ENCODE measurements at regions not wholly inside any gene's neighbourhood (a gene's known extent, or its start where the extent isn't known, plus 50 kb on each side); places are given as distances from the start of the nearest gene placed in this dataset.
A peak's percentile ranks its signal among the peaks of the same experiment; 100 is the strongest.

DNA sequence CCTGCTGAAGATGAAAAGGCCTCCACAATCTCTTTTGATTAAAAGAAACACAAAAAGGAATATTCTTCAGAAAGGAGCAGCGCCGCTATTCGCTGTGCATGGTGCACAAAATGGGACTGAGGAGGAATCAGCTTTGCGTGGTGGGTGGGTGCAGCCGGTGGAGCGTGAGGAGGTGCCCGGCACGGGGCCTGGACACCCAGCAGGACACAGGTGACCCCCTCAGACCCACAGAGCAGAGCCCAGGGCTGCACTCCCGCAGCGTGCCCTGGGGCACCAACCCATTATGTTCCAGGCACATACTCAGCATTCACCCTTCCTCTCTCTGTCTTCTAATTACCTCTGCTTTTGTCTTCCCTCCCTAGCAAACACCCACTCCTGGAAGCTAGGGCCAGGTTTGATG is 238.0 kb upstream of the PPP2R2D start:
- DNase-seq (no peak), ATAC-seq (no peak)
- no peak overlapping the region for H3K4me3 Mint-ChIP-seq
- peaks cover 14% of the 10 kb centered on the region for H3K27me3 Mint-ChIP-seq
- H3K9me3 Mint-ChIP-seq, result peaks cover 0 to 20% of the 10 kb centered on the region in 2 donors
- no peaks in the 10 kb centered on the region for H3K4me1 Mint-ChIP-seq
- H3K27ac Mint-ChIP-seq, result no peak overlapping the region

DNA sequence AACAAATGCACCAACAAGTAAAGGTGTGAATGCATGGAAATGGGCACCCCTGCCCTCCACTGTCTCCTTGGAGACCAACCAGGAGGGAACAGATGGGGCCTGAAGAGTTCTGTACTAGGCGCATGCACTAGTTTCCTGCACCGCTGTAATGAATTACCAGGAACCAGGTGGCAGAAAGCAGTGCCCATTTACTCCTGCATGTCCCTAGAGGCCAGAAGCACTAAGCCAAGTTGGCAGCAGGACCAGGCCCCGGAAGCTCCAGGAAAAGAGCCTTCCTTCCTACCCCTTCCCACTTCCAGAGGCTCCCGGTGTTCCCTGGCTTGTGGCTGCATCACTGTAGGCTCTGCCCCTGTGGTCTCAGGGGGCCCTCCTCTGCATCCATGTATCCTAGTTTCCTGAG is 237.5 kb upstream of the PPP2R2D start:
- H3K4me3 Mint-ChIP-seq, result no peak overlapping the region
- DNase-seq, result no peak
- H3K27ac Mint-ChIP-seq, result peak overlapping the region in 1 of 2 donors; percentile 39
- H3K27me3 Mint-ChIP-seq, result peaks cover 14% of the 10 kb centered on the region
- ATAC-seq, result no peak
- H3K4me1 Mint-ChIP-seq, result no peaks in the 10 kb centered on the region
- peaks cover 0 to 20% of the 10 kb centered on the region in 2 donors for H3K9me3 Mint-ChIP-seq

DNA sequence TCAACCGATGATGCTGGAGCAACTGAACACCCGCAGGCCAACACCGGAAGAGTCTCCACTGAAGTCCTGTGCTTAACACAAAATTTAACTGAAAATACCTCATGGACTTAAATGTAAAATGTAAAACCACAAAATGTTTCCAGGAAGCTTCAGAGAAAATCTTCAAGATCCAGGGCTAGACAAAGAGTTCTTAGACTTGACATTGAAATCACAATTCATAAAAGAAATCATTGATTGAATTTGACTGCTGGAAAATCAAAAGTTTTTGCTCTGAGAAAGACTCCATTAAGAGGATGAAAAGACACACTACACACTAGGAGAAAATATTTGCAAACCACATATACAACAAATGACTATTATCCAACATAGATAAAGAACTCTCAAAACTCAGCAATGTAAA is 234.7 kb upstream of the PPP2R2D start:
- no peak overlapping the region for H3K4me3 Mint-ChIP-seq
- no peaks in the 10 kb centered on the region for H3K4me1 Mint-ChIP-seq
- DNase-seq (no peak), ATAC-seq (no peak)
- H3K27me3 Mint-ChIP-seq, result peaks cover 14% of the 10 kb centered on the region
- H3K27ac Mint-ChIP-seq, result no peak overlapping the region
- peaks cover 0 to 15% of the 10 kb centered on the region in 2 donors for H3K9me3 Mint-ChIP-seq

DNA sequence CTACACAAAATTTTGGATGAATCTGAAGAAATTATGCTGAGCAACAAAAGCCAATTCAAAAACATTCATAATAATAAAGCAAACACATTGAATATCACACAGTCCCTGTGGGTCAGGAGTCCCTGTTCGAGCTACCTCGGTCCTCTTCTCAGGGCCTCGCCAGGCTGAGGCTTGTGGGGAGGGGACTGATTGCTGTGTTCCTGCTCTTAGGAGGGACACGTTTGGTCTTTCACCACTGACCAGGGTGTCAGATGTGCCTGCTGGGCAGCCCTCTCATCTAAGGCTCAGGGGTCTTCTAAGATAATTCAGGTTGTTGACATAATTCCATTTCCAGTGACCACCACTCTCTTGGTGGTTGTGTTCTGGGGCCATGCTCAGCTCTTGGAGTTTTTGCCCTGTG is 233.8 kb upstream of the PPP2R2D start:
- DNase-seq, result no peak
- Mint-ChIP-seq H3K4me3 (no peak overlapping the region), H3K9me3 (peaks cover 2 to 23% of the 10 kb centered on the region in 2 donors), H3K27me3 (peaks cover 14% of the 10 kb centered on the region), H3K4me1 (no peaks in the 10 kb centered on the region), H3K27ac (no peak overlapping the region)
- ATAC-seq, result no peak

DNA sequence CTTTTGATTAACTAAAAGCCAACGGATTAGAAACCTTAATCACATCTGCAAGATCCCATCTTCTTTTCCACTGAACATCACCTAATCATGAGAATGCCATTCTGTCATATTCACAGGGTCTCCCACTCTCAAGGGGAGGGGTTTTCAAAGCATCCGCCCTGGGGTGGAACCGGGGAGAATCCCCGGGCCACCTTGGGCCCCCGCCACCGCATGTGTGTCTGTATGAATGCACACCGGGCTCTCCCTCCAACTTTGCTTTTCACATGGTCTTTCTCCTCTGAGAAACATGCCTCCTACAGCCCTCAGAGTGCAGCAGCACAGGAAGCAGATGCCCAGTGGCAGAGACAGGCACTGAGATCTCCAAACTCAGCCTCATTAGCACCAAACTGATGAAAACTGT is 233.2 kb upstream of the PPP2R2D start:
- H3K4me3 Mint-ChIP-seq, result no peak overlapping the region
- no peaks in the 10 kb centered on the region for H3K4me1 Mint-ChIP-seq
- no peak for ATAC-seq
- H3K27me3 Mint-ChIP-seq, result peaks cover 14% of the 10 kb centered on the region
- H3K27ac Mint-ChIP-seq, result no peak overlapping the region
- peaks cover 6 to 27% of the 10 kb centered on the region in 2 donors for H3K9me3 Mint-ChIP-seq
- no peak for DNase-seq

DNA sequence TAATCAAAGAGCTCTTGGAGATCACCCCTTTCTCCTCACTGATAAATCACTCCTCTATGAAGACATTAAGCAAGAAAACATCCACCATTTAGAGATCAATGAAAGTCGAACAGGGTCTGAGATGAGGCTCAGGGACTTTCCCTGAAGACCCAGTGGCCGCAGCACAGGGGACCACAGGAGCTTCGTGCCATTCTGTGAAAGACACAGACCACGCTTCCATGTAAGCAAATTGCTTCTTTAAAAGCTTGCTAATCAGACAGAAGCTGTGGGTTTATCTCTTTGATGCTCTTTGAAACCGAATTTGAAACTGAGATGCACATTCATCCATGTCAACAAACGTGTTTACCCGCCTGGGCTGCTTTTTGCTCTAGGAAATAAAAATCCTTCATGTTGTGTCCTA is 231.9 kb upstream of the PPP2R2D start:
- Mint-ChIP-seq H3K4me1 (no peaks in the 10 kb centered on the region), H3K27me3 (peaks cover under 1% of the 10 kb centered on the region), H3K4me3 (no peak overlapping the region), H3K27ac (no peak overlapping the region), H3K9me3 (peaks cover 6 to 20% of the 10 kb centered on the region in 2 donors)
- ATAC-seq, result no peak
- no peak for DNase-seq

DNA sequence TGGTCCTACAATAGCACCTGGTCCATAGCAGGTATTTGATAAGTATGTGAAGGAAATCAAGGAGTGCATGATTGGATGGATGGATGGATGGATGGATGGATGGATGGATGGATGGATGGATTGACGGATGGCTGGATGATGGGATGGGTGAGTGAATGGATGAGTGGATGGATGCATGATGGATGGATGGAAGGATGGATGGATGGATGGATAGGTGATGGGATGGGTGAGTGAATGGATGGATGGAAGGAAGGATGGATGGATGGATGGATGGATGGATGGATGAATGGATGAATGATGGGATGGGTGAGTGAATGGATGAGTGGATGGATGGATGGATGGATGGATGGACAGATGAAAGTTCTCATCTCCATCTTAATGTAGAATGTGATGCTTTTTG is 231.0 kb upstream of the PPP2R2D start:
- Mint-ChIP-seq H3K4me1 (no peaks in the 10 kb centered on the region), H3K9me3 (peaks cover 6 to 14% of the 10 kb centered on the region in 2 donors), H3K27me3 (no peaks in the 10 kb centered on the region), H3K4me3 (no peak overlapping the region), H3K27ac (no peak overlapping the region)
- no peak for ATAC-seq
- DNase-seq, result no peak

DNA sequence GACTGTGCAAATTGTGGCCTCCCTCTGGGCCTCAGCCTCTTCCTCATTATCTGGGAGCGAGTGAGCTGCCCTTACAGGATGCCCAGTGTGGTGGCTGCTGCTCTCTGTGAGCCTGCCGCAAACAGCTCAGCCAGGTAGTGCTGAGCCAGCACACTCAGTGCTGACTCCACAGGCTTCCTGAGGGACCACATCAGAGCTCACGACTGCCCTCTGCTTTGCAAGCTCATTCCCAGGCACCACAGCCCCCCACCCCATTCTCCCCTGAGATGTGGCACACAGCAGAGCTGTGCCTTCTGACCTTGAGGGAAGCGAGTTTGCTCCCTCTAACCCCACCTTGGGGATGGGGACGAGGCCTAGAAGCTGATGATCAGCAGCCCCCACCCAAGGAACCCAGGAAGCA is 230.5 kb upstream of the PPP2R2D start:
- ATAC-seq, result no peak
- DNase-seq, result no peak
- Mint-ChIP-seq H3K4me3 (no peak overlapping the region), H3K27me3 (no peaks in the 10 kb centered on the region), H3K4me1 (no peaks in the 10 kb centered on the region), H3K27ac (no peak overlapping the region), H3K9me3 (peaks cover 6 to 12% of the 10 kb centered on the region in 2 donors)

DNA sequence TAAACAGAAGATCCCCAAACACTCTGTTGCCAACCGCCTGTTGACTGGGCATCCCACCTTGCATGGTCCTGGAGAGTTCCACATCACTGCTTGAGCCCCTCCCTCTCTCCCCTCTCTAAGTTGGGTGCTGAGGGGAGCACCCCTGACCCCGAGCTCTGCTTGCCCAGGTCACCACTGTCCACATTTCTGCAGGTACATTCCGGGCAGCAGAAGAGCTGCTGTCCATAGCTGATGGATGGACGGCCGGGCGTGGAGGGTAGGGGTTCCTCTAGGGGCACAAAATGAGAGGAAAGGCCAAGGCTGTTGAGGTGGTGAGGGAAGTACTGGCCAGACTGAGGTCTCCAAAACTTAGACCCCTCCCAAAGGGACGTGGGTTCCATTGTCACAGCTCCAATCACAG is 227.4 kb upstream of the PPP2R2D start:
- Mint-ChIP-seq H3K9me3 (peaks cover 6 to 12% of the 10 kb centered on the region in 2 donors), H3K4me3 (no peak overlapping the region), H3K27me3 (no peaks in the 10 kb centered on the region), H3K27ac (no peak overlapping the region), H3K4me1 (no peaks in the 10 kb centered on the region)
- no peak for ATAC-seq
- no peak for DNase-seq

DNA sequence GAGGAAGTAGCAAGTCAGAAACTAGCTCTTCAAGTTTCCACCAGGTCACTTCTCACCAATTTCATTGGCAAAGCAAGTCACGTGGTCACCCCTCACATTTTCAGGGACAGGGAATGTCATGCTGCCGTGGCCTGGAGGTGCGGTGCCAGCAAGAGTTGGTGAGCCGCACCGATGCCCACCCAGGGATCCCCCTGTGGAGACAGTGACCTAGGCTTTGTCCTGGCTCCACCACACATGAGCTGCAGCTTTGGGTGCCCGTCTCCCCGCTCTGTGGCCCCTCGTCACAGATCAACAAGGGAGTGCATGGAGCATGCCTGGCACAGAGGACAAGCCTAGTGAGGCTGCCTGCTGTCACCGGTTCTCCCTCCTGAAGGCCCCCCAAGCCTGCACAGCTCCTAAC is 226.7 kb upstream of the PPP2R2D start:
- no peak for ATAC-seq
- no peak for DNase-seq

DNA sequence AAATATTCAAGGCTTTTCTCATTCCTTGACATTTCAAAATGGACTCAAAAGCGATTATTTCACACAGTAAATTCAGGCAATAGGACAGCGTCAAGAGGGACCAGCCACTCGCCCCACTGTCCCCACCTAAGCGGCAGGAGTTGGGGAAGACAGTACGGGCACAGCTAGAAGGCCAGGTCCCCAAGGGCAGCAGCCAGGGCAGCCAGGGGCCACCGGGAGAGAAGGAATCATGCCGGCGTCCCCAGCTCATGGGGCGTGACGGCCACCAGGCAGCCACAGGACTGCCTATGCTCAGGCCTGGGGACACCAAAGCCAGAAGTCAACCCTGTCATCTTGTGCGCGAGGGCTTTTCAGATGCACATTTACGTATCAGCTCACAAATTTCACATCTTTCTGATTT is 225.7 kb upstream of the PPP2R2D start:
- Mint-ChIP-seq H3K4me3 (no peak overlapping the region), H3K27ac (no peak overlapping the region), H3K9me3 (peaks cover 6 to 12% of the 10 kb centered on the region in 2 donors), H3K27me3 (no peaks in the 10 kb centered on the region), H3K4me1 (no peaks in the 10 kb centered on the region)
- no peak for ATAC-seq
- no peak for DNase-seq

More for the DNA sequence above, 226.7 kb upstream of the PPP2R2D start:
- Mint-ChIP-seq H3K4me1 (no peaks in the 10 kb centered on the region), H3K27ac (no peak overlapping the region), H3K27me3 (no peaks in the 10 kb centered on the region), H3K4me3 (no peak overlapping the region), H3K9me3 (peaks cover 6 to 12% of the 10 kb centered on the region in 2 donors)

DNA sequence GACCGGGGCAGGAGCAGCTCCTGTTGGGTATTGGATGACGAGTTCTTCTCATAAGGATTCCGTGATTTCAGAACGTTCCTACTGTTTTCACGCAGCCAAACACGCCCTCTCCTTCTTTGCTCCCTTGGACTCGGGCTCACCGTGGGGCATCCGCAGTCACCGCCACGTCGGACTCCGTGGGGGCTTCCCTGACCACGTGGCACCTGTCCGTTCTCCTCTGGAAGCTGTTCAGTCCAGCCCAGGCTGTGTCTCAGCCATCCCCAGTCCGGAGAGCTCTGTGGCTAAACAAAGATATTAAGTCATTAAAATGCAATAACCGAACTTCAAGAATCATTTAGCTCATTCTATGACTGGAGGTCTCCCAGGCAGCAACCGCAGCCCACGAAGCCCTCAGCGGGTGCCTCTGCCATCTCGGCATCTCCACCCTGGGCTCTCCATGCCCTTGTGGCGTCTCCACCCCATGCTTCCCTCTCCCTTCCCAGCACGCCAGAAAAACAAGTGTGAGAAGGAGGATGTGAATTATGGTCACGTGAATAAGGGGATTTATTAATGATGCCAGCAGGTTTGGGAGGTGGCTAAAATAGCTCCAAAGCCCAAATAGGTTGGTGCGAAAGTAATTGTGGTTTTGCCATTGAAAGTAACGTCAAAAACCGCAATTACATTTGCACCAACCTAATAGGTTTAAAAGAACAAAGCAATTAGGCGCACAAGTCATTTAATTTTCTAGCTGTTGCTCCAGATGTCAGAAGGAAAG is 224.6 kb upstream of the PPP2R2D start:
- H3K4me3 Mint-ChIP-seq, result no peak overlapping the region
- no peaks in the 10 kb centered on the region for H3K4me1 Mint-ChIP-seq
- no peak for ATAC-seq
- H3K27me3 Mint-ChIP-seq, result no peaks in the 10 kb centered on the region
- DNase-seq, result no peak
- H3K27ac Mint-ChIP-seq, result no peak overlapping the region
- H3K9me3 Mint-ChIP-seq, result peaks cover 6 to 12% of the 10 kb centered on the region in 2 donors

DNA sequence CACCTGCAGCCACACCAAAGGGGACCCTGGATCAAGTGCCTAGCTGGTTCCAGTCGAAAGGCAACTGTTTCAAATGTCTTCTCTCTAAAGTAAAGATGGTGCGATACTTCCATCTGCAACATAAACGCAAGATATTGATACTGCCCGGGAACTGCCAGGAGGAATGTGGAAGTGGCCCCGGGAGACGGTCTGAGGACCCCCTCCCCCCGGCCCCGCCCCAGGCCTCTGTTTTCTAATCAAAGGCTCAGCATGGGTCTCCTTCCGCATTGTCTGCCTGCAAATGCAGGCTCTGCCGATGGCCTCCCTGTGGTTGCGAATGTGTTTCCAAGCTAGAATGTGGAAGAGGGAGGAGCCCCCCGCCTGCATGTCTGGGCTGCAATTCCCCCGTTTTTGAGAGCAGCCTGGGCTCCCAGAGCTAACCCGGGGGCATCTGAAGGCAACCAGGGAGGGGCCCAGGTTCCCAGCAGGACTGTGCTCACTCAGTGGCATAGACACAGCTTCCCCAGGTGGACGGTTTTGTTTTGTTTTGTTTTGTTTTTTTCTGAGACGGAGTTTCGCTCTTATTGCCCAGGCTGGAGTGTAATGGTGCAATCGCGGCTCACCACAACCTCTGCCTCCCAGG is 223.9 kb upstream of the PPP2R2D start:
- ATAC-seq, result no peak
- no peak for DNase-seq
- no peak overlapping the region for H3K27ac Mint-ChIP-seq
- H3K4me1 Mint-ChIP-seq, result no peaks in the 10 kb centered on the region
- no peak overlapping the region for H3K4me3 Mint-ChIP-seq
- peaks cover 5 to 6% of the 10 kb centered on the region in 2 donors for H3K9me3 Mint-ChIP-seq
- H3K27me3 Mint-ChIP-seq, result no peaks in the 10 kb centered on the region

DNA sequence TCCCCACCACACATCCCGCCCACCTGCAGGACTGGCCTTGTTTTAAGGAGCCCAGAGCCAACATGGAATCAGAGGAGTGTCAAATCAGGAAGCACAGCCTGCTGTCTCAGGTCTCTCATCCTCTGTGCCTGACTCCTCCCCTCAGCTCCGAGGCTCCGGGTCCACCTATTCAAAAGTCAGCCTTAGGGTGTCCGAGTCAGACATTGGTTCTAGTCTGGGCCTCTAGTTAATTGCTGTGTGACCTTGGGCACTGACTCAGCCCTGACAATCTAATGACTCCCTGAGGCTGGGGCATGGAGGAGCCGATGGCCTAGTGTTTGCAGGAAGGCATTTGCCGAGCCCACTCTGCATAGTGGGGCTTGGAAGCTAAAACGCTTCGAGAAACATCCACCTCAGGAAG is 223.1 kb upstream of the PPP2R2D start:
- no peaks in the 10 kb centered on the region for H3K9me3 Mint-ChIP-seq
- H3K4me1 Mint-ChIP-seq, result no peaks in the 10 kb centered on the region
- no peak for ATAC-seq
- H3K4me3 Mint-ChIP-seq, result no peak overlapping the region
- no peak for DNase-seq
- no peaks in the 10 kb centered on the region for H3K27me3 Mint-ChIP-seq
- H3K27ac Mint-ChIP-seq, result no peak overlapping the region

DNA sequence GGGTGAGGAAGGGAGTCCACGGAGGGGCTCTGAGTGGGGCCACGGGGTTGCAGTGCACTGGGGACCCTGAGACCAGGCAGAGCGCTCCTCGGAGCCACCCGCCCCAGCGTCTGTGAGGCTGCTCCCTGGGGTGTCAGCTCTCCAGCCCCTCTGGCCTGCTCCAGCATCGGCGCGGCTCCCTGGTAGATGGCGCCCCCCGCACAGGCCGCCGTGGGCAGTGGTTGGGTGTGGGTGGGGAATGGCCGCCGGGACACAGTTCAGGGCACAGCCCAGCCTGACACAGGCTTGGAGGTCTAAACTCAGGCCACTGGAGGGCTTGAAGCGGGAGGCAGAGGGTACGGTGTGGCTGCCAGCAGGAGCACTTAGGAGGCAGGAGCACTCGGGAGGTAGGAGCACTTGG is 222.6 kb upstream of the PPP2R2D start:
- H3K27ac Mint-ChIP-seq, result no peak overlapping the region
- no peaks in the 10 kb centered on the region for H3K4me1 Mint-ChIP-seq
- no peaks in the 10 kb centered on the region for H3K9me3 Mint-ChIP-seq
- no peak overlapping the region for H3K4me3 Mint-ChIP-seq
- ATAC-seq (peak; percentile 38), DNase-seq (no peak)
- no peaks in the 10 kb centered on the region for H3K27me3 Mint-ChIP-seq

DNA sequence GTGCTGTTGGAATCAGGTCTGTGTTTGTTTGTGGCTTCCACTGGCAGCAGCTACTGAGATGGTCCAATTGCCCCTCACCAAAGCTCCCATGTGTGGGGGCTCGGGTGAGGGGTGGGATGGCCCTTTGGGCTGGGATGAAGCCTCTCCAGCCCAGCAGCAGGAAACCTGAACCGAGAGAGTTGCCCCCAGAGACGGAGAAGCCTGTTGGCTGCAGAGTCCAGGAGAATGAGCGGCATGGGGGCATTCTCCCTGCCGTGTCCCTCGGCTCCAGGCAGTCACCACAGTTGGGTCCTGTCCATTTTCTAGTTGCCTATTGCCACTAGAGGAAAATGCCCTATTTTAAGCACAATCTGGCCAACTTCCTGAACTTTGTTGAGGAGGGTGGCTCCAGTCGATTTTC is 222.2 kb upstream of the PPP2R2D start:
- no peak for ATAC-seq
- no peak overlapping the region for H3K4me3 Mint-ChIP-seq
- DNase-seq, result no peak

DNA sequence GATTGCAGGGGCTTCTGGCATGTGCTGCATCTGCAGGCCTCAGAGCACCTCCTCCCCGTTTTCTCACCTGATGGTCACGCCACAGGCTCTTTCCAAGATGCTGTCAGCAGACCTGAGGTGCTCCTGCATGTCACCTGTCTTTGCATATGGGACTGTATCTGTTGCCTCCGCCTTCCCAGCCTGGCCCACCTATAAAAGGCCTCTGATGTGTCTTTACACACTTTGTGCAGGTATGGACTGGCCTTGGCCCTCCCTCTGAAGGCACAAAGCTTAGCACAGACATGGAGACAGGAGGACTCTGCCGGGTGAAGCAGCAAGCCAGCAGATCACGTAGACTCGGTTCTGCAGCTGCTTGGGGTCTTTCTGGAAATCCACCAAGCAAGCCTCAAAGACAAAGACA is 220.9 kb upstream of the PPP2R2D start:
- H3K4me3 Mint-ChIP-seq, result no peak overlapping the region
- no peak overlapping the region for H3K27ac Mint-ChIP-seq
- DNase-seq, result no peak
- no peaks in the 10 kb centered on the region for H3K9me3 Mint-ChIP-seq
- ATAC-seq, result no peak
- no peaks in the 10 kb centered on the region for H3K4me1 Mint-ChIP-seq
- no peaks in the 10 kb centered on the region for H3K27me3 Mint-ChIP-seq

More for the DNA sequence above, 222.2 kb upstream of the PPP2R2D start:
- Mint-ChIP-seq H3K9me3 (no peaks in the 10 kb centered on the region), H3K4me1 (no peaks in the 10 kb centered on the region), H3K27ac (no peak overlapping the region), H3K27me3 (no peaks in the 10 kb centered on the region)
